Upper lobe of left lung (tissue), 4 donors: ENCODE measurements at regions not wholly inside any gene's neighbourhood (a gene's known extent, or its start where the extent isn't known, plus 50 kb on each side); places are given as distances from the start of the nearest gene placed in this dataset.

Source experiments
- CTCF ChIP-seq, 6 experiments: fragments of 450-650 bp in 4 of 6; fragments of 200-600 bp in 2 of 6; sonication (generic) in 2 of 6; IDR thresholded peaks; one replicate each; pipeline ENCODE4 v1.5.1; 2016 to 2019; ENCODE audit warnings: antibody characterized with exemption in 6 of 6
- EP300 ChIP-seq, 4 donors: sonication (generic); formaldehyde crosslinking; IDR thresholded peaks; one replicate each; pipeline ENCODE4 v1.5.1; 2017; ENCODE audit warnings: antibody characterized with exemption in 4 of 4, control low read depth in 2 of 4
- POLR2A ChIP-seq, 4 donors: fragments of 450-650 bp; IDR thresholded peaks; one replicate each; pipeline ENCODE4 v1.5.1; 2016 to 2017; ENCODE audit warnings: antibody characterized with exemption in 4 of 4, mild to moderate bottlenecking in 2 of 4
- POLR2AphosphoS5 ChIP-seq, 2 donors: sonication (generic); formaldehyde crosslinking; IDR thresholded peaks; one replicate each; pipeline ENCODE4 v1.5.1; 2017; ENCODE audit warnings: antibody characterized with exemption in 2 of 2

GRCh38 chr1:55554611-55555010 lies 339.4 kb upstream of the USP24 start:
- TF ChIP-seq CTCF (IDR thresholded peaks at IDR 0.05) (no peak), EP300 (IDR thresholded peaks at IDR 0.05) (no peak), POLR2A (IDR thresholded peaks at IDR 0.05) (no peak), POLR2AphosphoS5 (IDR thresholded peaks at IDR 0.05) (no peak)
